CD4-positive, alpha-beta T cell (primary cell): ENCODE measurements at regions not wholly inside any gene's neighbourhood (a gene's known extent, or its start where the extent isn't known, plus 50 kb on each side); places are given as distances from the start of the nearest gene placed in this dataset.

ENCODE experiments used
- ATAC-seq: fragments of 200-7000 bp; cut with Tn5 transposase; one replicate; pipeline ENCODE4 v1.10.0; 2022; ENCODE audit warnings: mild to moderate bottlenecking; ENCODE audit not compliant: poor library complexity
- CTCF ChIA-PET: fragments of 350-600 bp; sonication (Branson Sonifier 250); formaldehyde crosslinking; loops from one replicate; lab custom pipeline; 2021; ENCODE audit warnings: antibody characterized with exemption, inconsistent platforms; lab: Charles Lee
- POLR2A ChIA-PET: fragments of 350-600 bp; sonication (Branson Sonifier 250); formaldehyde crosslinking; loops from one replicate; lab custom pipeline; 2021; ENCODE audit warnings: antibody characterized with exemption, inconsistent platforms; lab: Charles Lee
- DNase-seq, 14 experiments: peaks; one replicate each; pipeline ENCODE4 v3.0.0-alpha.2; 2013 to 2020; ENCODE audit warnings: mixed read lengths in 2 of 14
- H3K27ac ChIP-seq, 2 donors: one replicate each; pipeline versions ENCODE4 v1.5.1 to v1.7.0; 2013; ENCODE audit warnings: low read length in 2 of 2, low read depth in 1 of 2, mild to moderate bottlenecking in 1 of 2
- H3K27me3 ChIP-seq, 2 experiments: 1 replicate in 1 of 2; 2 replicates in 1 of 2; pipeline versions ENCODE4 v1.6.1 to v1.7.0; 2013; ENCODE audit warnings: low read length in 2 of 2, control low read depth in 1 of 2, mild to moderate bottlenecking in 1 of 2, moderate library complexity in 1 of 2; ENCODE audit not compliant: insufficient read depth in 2 of 2, control insufficient read depth in 1 of 2
- H3K36me3 ChIP-seq: one replicate; pipeline ENCODE4 v1.6.1; 2013; ENCODE audit warnings: low read length, control low read depth; ENCODE audit not compliant: insufficient read depth
- H3K4me1 ChIP-seq: one replicate; pipeline ENCODE4 v1.6.1; 2013; ENCODE audit warnings: low read length, control low read depth; ENCODE audit not compliant: insufficient read depth
- H3K4me3 ChIP-seq: one replicate; pipeline ENCODE4 v1.5.1; 2013; ENCODE audit warnings: mild to moderate bottlenecking, low read length, moderate library complexity
- H3K9me3 ChIP-seq, 2 experiments: 1 replicate in 1 of 2; 2 replicates in 1 of 2; pipeline versions ENCODE4 v1.6.1 to v1.7.0; 2013; ENCODE audit warnings: low read length in 2 of 2, mild to moderate bottlenecking in 2 of 2, control low read depth in 1 of 2, moderate library complexity in 1 of 2; ENCODE audit not compliant: control insufficient read depth in 1 of 2, insufficient read depth in 1 of 2
- H3K27ac Mint-ChIP-seq: one replicate; pipeline ENCODE4 v1.8.0; 2020; ENCODE audit warnings: mixed read lengths
- H3K27me3 Mint-ChIP-seq: one replicate; pipeline ENCODE4 v1.8.0; 2021; ENCODE audit warnings: mixed read lengths
- H3K36me3 Mint-ChIP-seq: one replicate; pipeline ENCODE4 v1.8.0; 2021; ENCODE audit warnings: low read depth, mixed read lengths
- H3K4me1 Mint-ChIP-seq: one replicate; pipeline ENCODE4 v1.8.0; 2021; ENCODE audit warnings: low read depth, mixed read lengths
- H3K4me3 Mint-ChIP-seq: one replicate; pipeline ENCODE4 v1.8.0; 2020; ENCODE audit warnings: mild to moderate bottlenecking, mixed read lengths
- H3K9me3 Mint-ChIP-seq: one replicate; pipeline ENCODE4 v1.8.0; 2020; ENCODE audit warnings: mixed read lengths
- intact Hi-C, 2 experiments: fragments of 100-400 bp; cut with DNase I in 1 of 2; cut with micrococcal nuclease in 1 of 2; formaldehyde crosslinking; loops; one replicate each; pipeline versions ENCODE4 v1.15.1 to v1.9.0; 2023 to 2025; cut with DNase I, micrococcal nuclease
- TF ChIP-seq, protein P1 (sequence below): fragments of 200-600 bp; IDR thresholded peaks from one replicate; pipeline ENCODE4 v1.8.0; 2022; ENCODE audit warnings: antibody characterized with exemption, mild to moderate bottlenecking

DNA sequence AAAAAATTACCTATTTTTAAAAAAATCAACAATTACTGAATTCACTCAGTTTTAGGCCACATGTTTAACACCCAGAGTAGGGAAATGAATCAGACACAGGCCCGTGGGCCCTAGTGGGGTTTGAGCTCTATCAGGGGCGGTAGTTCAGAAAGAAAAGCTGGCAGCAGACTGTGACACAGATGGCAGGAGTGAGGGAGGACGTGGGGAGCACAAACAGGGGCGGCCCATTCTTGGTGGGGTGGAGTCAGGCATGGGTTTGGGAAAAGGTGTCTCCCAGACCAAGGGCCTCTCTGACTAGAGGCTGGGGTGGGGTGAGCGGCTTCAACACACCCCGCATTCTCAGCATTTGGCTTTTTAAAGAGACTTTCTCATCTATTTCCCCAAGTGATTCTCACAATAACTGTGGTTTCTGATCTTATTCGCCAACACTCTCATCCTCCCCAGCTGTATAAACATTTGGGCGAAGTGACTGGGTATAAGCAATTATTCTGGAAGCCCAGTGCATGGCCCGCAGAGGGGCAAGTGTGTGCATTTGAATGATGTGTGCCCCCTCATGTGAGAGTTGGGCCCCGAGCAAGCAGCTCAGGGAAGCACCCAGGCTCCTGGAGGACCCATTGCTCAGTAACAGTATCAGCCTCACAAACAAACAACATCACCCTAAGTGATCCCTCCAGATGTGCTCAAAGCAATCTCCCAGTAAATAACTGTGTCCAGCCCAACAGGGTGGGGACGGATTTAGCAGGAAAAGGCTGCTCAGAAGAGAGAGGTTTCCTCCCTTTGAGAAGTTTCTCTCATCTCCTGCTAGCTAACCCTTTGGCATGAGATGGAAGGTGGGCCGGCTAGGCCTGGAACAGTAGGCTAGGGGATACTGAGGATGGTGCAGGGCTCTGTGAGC, 437.6 kb upstream of the ZMIZ1 start:
- ChIA-PET CTCF (no interaction called here), POLR2A (no interaction called here)
- no peak overlapping the region for H3K4me3 ChIP-seq
- Mint-ChIP-seq H3K4me1 (no peaks in the 10 kb centered on the region), H3K27me3 (peaks cover 5% of the 10 kb centered on the region), H3K27ac (no peak overlapping the region), H3K36me3 (no peaks in the 10 kb centered on the region), H3K9me3 (no peaks in the 10 kb centered on the region), H3K4me3 (no peak overlapping the region)
- no peaks in the 10 kb centered on the region for H3K9me3 ChIP-seq
- intact Hi-C loops, result no loop called here
- H3K27me3 ChIP-seq, result no peaks in the 10 kb centered on the region
- no peak overlapping the region for H3K27ac ChIP-seq
- H3K36me3 ChIP-seq, result no peaks in the 10 kb centered on the region
- H3K4me1 ChIP-seq, result no peaks in the 10 kb centered on the region
- DNase-seq, result no peak
- TF ChIP-seq, protein P1, sequence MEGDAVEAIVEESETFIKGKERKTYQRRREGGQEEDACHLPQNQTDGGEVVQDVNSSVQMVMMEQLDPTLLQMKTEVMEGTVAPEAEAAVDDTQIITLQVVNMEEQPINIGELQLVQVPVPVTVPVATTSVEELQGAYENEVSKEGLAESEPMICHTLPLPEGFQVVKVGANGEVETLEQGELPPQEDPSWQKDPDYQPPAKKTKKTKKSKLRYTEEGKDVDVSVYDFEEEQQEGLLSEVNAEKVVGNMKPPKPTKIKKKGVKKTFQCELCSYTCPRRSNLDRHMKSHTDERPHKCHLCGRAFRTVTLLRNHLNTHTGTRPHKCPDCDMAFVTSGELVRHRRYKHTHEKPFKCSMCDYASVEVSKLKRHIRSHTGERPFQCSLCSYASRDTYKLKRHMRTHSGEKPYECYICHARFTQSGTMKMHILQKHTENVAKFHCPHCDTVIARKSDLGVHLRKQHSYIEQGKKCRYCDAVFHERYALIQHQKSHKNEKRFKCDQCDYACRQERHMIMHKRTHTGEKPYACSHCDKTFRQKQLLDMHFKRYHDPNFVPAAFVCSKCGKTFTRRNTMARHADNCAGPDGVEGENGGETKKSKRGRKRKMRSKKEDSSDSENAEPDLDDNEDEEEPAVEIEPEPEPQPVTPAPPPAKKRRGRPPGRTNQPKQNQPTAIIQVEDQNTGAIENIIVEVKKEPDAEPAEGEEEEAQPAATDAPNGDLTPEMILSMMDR, result no peak
- no peak for ATAC-seq

DNA sequence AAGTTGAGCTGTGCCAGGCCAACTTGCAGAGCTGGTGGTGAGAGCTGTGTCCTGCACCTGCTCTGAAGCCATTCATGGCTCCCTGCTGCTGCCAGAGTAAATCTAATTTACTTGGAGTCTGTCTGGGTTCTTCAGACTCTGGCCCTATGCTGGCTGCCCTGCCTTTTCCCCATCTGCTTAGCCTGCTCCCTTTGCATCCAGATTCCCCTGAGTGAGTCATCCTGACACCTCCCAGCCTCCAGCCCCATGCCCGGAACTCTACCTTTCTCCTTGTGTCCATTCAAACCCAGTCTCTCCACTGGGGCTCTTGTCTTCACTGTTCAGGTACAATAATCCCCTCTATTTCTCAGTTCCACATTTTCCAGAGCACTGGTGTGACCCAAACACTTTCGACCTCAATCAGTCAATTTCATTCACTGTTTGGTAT, 434.4 kb upstream of the ZMIZ1 start:
- H3K27me3 ChIP-seq, result no peaks in the 10 kb centered on the region
- Mint-ChIP-seq H3K27ac (no peak overlapping the region), H3K4me1 (no peaks in the 10 kb centered on the region), H3K27me3 (peaks cover 5% of the 10 kb centered on the region), H3K4me3 (no peak overlapping the region), H3K9me3 (no peaks in the 10 kb centered on the region), H3K36me3 (no peaks in the 10 kb centered on the region)
- ATAC-seq (no peak), DNase-seq (no peak)
- CTCF ChIA-PET, result no interaction called here
- H3K4me3 ChIP-seq, result no peak overlapping the region
- H3K9me3 ChIP-seq, result no peaks in the 10 kb centered on the region
- H3K4me1 ChIP-seq, result no peaks in the 10 kb centered on the region
- POLR2A ChIA-PET, result no interaction called here
- TF ChIP-seq, protein P1, result no peak
- intact Hi-C loops, result no loop called here
- H3K36me3 ChIP-seq, result no peaks in the 10 kb centered on the region
- H3K27ac ChIP-seq, result no peak overlapping the region

DNA sequence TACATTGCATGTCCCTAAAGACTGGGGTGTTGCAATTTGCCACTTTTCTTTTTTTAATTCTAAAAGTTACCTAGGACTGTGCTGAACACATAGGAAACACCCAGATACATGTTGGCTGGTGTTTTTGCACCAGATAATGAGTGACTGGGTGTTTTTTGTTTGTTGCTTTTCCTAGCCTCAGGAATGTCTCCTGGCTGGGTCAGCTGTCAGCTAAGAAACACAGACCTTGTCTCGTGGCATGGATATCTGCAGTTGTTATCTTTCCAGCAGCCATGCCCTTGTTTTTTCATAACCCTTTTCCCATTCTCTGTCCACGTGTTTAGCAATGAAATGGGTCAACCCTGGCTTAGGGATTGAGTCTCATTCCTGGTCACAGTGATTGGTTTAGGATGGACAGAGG, 433.9 kb upstream of the ZMIZ1 start:
- peaks cover 5% of the 10 kb centered on the region for H3K27me3 Mint-ChIP-seq
- no peak overlapping the region for H3K4me3 Mint-ChIP-seq
- Histone ChIP-seq H3K4me1 (no peaks in the 10 kb centered on the region), H3K4me3 (no peak overlapping the region), H3K36me3 (no peaks in the 10 kb centered on the region), H3K9me3 (no peaks in the 10 kb centered on the region), H3K27me3 (no peaks in the 10 kb centered on the region), H3K27ac (no peak overlapping the region)
- POLR2A ChIA-PET, result no interaction called here
- H3K4me1 Mint-ChIP-seq, result no peaks in the 10 kb centered on the region
- TF ChIP-seq, protein P1, result no peak
- no peak for ATAC-seq
- no peaks in the 10 kb centered on the region for H3K9me3 Mint-ChIP-seq
- no peak for DNase-seq
- CTCF ChIA-PET, result no interaction called here
- intact Hi-C loops, result no loop called here
- H3K36me3 Mint-ChIP-seq, result no peaks in the 10 kb centered on the region
- no peak overlapping the region for H3K27ac Mint-ChIP-seq
